Ovary (tissue), 3 donors: ENCODE measurements at regions not wholly inside any gene's neighbourhood (a gene's known extent, or its start where the extent isn't known, plus 50 kb on each side); places are given as distances from the start of the nearest gene placed in this dataset.

Experiments used
- EP300 ChIP-seq: sonication (generic); formaldehyde crosslinking; IDR thresholded peaks from one replicate; pipeline ENCODE4 v1.6.1; 2017; ENCODE audit warnings: antibody characterized with exemption
- POLR2A ChIP-seq: fragments of 450-650 bp; IDR thresholded peaks from one replicate; pipeline ENCODE4 v1.6.1; 2017; ENCODE audit warnings: antibody characterized with exemption, mild to moderate bottlenecking, moderate library complexity
- TF ChIP-seq, protein P1 (sequence below), 3 donors: fragments of 450-650 bp in 2 of 3; fragments of 200-600 bp in 1 of 3; IDR thresholded peaks; one replicate each; pipeline versions ENCODE4 v1.5.1 to v1.8.0; 2016 to 2022; ENCODE audit warnings: antibody characterized with exemption in 3 of 3, mild to moderate bottlenecking in 1 of 3
- donor health status: DM: no; HTN: no; CAD: no.

DNA sequence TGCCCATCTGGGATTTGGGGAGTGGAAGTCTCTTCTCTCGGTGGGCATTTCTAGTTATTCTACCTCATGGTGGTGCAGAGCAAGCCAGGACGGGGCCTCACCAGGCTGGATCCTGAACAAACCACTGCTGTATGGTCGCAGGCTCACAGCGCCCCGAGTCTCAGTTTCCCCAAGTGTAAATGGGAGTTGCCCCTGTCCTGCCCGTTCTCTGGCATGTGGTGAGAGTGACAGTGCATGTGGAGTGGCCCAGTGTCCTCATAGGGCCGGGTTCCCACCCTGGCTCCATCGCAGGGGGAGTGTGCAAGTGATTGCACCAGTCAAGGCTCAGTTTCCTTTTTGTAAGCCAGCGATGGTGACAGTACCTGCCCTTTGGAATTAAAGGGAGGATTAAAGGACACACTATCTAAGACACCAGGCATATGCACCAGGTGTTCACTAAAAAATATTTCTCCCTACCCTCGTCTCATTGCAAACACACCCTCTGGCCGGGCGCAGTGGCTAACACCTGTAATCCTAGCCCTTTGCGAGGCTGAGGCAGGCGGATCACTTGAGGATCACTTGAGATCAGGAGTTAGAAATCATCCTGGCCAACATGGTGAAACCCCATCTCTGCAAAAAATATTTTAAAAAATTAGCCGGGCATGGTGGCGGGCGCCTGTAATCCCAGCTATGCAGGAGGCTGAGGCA, 173.3 kb upstream of the MYCN start:
- TF ChIP-seq, protein P1, sequence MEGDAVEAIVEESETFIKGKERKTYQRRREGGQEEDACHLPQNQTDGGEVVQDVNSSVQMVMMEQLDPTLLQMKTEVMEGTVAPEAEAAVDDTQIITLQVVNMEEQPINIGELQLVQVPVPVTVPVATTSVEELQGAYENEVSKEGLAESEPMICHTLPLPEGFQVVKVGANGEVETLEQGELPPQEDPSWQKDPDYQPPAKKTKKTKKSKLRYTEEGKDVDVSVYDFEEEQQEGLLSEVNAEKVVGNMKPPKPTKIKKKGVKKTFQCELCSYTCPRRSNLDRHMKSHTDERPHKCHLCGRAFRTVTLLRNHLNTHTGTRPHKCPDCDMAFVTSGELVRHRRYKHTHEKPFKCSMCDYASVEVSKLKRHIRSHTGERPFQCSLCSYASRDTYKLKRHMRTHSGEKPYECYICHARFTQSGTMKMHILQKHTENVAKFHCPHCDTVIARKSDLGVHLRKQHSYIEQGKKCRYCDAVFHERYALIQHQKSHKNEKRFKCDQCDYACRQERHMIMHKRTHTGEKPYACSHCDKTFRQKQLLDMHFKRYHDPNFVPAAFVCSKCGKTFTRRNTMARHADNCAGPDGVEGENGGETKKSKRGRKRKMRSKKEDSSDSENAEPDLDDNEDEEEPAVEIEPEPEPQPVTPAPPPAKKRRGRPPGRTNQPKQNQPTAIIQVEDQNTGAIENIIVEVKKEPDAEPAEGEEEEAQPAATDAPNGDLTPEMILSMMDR (IDR thresholded peaks at IDR 0.05) = no peak
- TF ChIP-seq POLR2A = no peak
- no peak for TF ChIP-seq EP300
